HG03457 (cell line): ENCODE measurements at regions not wholly inside any gene's neighbourhood (a gene's known extent, or its start where the extent isn't known, plus 50 kb on each side); places are given as distances from the start of the nearest gene placed in this dataset.

ENCODE experiments used
- ATAC-seq: cut with Tn5 transposase; IDR thresholded peaks from one replicate; pipeline ENCODE4 v1.9.1; 2021; ENCODE audit warnings: moderate number of reproducible peaks; ENCODE audit not compliant: unreplicated experiment

- ATAC-seq = no peak
These were observed 92.3 kb downstream of the GC start for GRCh38 chr4:71691416-71692073.

DNA sequence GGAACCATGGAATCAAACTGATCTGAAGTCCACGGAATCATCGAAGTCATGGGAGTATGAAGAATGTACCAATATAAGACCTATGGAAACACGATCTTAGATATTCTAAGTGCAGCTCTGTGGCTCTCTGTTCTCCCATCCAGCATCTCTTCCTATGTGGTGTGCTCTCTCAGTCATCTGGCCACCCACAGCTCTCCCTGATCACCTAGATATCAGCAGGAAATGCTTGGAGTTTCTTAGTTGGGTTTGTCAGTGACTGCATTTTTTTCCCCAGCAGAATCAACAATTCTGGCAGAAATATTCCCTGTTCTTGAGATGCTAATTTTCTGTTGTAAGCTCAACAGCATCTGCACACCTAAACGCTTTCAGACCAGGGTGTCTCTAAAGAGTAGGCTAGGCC lies 94.1 kb downstream of the GC start:
- no peak for ATAC-seq

DNA sequence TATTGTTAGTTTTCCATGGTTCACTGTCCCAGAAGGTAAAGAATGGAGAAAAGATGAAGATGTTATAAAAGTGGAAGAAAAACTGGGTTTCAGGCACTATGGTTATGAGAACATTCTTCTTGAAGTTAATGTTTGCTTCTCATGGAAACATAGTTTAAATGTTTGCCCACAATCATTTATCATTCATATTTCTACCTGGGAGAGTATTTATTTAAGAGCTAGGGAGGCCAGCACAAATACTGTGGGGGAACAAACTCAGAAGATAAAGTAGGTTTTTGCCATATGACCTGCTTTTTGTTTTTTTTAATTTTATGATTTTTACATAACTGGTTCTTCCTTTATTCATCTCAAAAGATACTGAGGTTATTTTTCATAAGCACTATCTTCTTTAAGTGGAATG lies 96.8 kb downstream of the GC start:
- no peak for ATAC-seq

GRCh38 chr4:71685975-71686374 lies 97.9 kb downstream of the GC start:
- ATAC-seq = no peak

GRCh38 chr4:71683309-71683708 lies 100.6 kb downstream of the GC start:
- ATAC-seq = no peak

DNA sequence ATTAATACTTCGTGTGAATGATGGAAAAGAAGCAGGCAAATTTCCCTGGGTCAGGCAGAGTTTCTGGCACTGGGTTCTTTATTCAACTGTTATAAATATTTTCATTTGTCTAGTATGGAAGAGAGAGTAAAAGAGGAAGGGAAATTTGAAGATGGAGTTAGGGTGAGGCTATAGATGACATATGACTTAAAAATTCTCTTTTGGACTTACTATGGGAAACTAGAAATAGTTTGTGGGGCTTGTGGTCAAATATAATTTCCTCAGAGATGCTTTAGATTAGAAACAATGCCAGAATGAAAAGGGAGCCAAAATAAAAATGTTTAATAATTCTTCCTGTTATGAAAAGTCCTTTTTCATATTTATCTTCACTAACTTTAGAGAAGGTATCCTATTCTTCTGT lies 103.2 kb downstream of the GC start:
- ATAC-seq = no peak

DNA sequence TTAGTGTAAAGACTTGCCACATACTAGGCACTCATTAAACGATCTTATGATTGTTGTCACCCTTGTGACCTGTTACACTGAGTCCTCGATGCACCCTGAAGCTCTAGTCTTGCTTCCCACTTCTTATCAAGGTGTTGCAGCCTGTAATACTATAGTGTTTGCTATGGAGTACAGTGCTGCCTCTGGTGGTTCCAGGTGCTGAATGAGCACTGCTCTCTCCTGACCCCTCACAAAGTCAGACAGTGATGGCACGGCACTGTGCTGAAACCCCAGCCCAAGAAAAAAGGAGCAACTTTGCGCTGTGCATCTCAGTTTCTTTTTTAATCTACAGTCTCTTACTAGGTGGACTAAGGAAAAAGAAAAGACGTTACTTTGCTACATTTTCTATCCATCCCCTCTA lies 106.3 kb downstream of the GC start:
- ATAC-seq = no peak

DNA sequence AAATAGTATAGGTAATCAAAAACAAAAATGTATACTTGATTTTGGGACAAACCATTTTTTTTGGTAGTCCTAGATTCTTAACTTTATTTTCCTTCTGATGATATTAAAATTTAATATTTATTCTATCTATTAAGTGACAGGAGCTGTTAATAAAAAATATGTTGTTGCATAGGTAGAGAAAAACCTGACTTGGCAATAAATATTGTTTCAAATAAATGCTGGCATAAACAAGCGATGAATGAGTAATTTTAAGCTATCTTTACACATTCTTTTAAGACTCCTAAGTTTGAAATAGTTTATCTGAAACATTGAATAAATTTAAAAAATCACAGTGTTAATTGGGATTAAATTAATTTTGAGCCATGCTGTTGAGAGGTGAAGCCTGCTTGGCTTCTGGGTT lies 114.6 kb downstream of the GC start:
- ATAC-seq = no peak

DNA sequence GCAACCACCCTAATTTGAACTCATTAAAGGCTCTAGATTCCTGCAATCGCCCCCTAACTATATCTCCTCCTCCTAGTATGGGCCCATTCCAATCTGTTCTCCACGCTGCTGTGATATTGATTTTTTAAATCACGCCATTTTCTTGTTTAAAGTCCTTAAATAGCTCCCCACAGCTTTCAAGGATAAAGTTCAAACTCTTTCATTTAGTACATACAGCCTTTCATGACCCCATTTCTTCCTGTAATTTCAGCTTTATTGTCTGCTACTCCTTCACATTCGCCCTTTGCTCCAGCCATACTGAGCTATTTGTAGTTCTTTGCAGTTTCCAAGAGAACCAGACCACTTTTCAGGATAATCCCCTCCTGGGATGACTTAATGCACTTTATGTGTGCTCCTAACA lies 118.5 kb downstream of the GC start:
- ATAC-seq = no peak

GRCh38 chr4:71664366-71664765 lies 119.5 kb downstream of the GC start:
- no peak for ATAC-seq

DNA sequence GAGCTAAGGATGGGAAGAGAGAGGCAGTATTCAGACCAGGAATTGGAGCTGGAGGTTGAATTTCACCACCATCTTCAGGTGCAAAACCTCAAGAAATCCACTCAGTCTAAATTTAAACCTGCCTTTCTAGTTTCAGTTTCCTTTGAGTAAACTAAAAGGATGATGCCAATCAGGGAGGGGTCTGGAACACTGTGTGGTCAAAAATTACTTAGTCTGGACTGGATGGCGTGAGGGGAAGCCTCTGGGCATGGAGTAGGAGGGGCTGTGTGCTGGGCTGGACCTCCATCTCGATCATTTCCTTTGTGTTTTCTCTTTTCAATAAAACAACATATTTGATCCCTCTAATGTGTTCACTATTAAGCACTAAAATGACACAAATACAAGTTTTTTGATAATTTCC lies 120.1 kb downstream of the GC start:
- ATAC-seq = peak; percentile 63

DNA sequence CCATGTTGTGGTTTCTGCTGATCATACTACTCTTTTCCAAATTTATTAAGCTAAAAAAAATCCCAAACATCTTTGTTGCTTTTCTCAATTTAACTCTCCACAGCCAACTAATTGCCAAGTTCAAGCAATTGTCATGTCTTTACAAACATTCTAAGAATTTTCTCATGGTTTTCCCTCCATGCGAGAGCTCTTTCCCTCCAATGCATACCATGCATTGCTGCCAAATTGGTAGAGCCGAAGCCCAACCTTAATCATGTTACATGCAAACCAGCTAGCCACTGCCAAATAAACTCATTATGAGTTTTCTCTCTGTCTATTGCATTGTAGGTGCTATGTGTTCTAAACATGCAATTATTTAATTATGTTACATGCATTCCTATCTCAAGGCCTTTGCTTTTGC lies 123.9 kb downstream of the GC start:
- no peak for ATAC-seq

GRCh38 chr4:71648923-71649322 lies 135.0 kb downstream of the GC start:
- ATAC-seq = no peak

- no peak for ATAC-seq
These were observed 135.4 kb downstream of the GC start for GRCh38 chr4:71648448-71648847.

DNA sequence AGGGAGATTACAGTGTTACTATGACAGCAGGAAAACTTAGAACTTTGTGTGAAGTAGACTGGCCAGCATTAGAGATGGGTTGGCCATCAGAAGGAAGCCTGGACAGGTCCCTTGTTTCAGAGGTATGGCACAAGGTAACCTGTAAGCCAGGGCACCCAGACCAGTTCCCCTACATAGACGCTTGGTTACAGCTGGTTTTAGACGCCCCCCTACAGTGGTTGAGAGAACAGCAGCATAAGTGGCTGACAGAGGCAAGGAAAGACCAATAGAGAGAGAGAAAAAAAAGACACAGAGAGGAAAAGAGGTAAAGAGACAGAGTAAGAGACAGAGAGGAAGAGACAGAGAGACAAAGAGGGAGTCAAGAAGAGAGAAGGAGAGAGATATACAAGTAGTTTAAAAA lies 144.5 kb downstream of the GC start:
- ATAC-seq = no peak

DNA sequence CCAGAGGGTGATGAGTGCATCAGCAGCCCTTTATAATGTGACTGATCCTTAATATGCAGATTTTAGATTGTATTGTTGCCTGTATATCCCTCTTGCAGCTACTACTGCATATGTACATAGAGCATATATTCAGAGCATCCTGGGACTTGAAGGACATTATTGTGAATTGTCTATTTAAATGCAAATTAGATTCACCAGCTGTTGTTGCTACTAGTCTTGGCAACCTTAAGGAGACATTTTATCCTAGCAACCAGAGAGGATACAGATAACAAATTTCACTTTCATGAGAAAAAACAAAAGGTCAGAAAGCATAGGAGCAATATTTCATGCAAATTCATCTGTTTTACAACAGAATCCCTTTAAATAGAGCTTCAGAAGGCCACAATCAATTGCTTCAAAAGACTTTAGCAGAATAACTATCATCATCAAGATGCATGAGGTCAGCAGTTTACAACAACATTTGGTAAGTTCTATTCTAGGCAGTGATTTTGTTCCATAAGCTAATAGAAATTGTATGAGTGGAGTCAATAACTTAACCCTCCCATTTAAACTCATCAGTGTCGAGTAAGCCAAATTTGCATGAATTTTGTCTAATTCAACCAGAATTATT lies 148.6 kb downstream of the GC start:
- no peak for ATAC-seq

GRCh38 chr4:71634364-71634763 lies 149.5 kb downstream of the GC start:
- ATAC-seq = no peak

DNA sequence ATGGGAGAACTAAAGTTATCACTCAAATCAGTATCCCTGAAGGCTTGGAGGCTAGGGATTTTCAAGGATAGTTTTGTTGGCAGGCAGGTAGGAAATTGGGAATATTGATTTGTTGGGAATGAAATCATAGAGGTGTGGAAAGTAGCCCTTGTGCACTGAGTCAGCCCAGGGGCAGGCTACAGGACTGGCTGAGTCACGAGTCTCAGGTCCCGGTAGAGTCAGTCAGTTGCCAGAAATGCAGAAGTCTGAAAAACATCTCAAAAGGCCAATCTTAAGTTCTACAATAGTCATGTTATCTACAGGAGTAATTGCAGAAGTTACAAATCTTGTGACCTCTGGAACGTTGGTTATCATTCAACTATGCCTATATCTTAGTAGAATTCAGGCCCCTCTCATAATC lies 153.1 kb downstream of the GC start:
- ATAC-seq = no peak

DNA sequence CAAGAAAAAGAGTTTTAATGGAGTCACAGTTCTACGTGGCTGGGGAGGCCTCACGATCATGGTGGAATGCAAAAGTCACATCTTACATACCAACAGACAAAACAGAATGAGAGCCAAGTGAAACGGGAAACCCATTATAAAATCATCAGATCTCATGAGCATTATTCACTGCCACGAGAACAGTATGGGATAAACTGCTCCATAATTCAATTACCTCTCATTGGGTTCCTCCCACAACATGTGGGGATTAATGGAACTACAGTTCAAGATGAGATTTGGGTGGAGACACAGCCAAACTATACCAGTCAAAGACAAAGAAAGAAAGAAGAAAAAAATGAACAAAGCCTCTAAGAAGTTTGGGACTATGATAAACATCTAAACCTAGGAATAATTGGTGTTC lies 158.9 kb downstream of the GC start:
- no peak for ATAC-seq
